ENCODE measurements at regions not wholly inside any gene's neighbourhood (a gene's known extent, or its start where the extent isn't known, plus 50 kb on each side); places are given as distances from the start of the nearest gene placed in this dataset.

DNA sequence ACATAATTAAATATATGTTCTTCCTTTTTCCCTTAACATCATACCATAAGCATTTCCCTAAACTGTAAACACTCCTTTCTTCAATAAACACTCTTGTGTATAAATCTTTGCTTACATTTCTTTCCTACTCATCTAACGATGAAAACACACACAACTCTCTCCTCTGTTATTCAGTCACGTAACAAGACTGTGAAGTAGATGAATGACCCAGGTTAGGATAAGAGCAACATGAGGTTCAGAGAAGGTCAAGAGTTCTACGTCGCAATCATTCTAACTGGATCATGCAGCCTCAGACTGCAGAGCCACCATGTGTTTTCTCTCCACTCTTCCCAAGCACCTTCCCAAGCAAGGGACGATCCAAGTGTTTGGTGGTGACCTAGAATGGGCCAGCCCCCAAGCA, 70.5 kb upstream of the SPTLC1 start (continued):
- TF ChIP-seq, protein P1, sequence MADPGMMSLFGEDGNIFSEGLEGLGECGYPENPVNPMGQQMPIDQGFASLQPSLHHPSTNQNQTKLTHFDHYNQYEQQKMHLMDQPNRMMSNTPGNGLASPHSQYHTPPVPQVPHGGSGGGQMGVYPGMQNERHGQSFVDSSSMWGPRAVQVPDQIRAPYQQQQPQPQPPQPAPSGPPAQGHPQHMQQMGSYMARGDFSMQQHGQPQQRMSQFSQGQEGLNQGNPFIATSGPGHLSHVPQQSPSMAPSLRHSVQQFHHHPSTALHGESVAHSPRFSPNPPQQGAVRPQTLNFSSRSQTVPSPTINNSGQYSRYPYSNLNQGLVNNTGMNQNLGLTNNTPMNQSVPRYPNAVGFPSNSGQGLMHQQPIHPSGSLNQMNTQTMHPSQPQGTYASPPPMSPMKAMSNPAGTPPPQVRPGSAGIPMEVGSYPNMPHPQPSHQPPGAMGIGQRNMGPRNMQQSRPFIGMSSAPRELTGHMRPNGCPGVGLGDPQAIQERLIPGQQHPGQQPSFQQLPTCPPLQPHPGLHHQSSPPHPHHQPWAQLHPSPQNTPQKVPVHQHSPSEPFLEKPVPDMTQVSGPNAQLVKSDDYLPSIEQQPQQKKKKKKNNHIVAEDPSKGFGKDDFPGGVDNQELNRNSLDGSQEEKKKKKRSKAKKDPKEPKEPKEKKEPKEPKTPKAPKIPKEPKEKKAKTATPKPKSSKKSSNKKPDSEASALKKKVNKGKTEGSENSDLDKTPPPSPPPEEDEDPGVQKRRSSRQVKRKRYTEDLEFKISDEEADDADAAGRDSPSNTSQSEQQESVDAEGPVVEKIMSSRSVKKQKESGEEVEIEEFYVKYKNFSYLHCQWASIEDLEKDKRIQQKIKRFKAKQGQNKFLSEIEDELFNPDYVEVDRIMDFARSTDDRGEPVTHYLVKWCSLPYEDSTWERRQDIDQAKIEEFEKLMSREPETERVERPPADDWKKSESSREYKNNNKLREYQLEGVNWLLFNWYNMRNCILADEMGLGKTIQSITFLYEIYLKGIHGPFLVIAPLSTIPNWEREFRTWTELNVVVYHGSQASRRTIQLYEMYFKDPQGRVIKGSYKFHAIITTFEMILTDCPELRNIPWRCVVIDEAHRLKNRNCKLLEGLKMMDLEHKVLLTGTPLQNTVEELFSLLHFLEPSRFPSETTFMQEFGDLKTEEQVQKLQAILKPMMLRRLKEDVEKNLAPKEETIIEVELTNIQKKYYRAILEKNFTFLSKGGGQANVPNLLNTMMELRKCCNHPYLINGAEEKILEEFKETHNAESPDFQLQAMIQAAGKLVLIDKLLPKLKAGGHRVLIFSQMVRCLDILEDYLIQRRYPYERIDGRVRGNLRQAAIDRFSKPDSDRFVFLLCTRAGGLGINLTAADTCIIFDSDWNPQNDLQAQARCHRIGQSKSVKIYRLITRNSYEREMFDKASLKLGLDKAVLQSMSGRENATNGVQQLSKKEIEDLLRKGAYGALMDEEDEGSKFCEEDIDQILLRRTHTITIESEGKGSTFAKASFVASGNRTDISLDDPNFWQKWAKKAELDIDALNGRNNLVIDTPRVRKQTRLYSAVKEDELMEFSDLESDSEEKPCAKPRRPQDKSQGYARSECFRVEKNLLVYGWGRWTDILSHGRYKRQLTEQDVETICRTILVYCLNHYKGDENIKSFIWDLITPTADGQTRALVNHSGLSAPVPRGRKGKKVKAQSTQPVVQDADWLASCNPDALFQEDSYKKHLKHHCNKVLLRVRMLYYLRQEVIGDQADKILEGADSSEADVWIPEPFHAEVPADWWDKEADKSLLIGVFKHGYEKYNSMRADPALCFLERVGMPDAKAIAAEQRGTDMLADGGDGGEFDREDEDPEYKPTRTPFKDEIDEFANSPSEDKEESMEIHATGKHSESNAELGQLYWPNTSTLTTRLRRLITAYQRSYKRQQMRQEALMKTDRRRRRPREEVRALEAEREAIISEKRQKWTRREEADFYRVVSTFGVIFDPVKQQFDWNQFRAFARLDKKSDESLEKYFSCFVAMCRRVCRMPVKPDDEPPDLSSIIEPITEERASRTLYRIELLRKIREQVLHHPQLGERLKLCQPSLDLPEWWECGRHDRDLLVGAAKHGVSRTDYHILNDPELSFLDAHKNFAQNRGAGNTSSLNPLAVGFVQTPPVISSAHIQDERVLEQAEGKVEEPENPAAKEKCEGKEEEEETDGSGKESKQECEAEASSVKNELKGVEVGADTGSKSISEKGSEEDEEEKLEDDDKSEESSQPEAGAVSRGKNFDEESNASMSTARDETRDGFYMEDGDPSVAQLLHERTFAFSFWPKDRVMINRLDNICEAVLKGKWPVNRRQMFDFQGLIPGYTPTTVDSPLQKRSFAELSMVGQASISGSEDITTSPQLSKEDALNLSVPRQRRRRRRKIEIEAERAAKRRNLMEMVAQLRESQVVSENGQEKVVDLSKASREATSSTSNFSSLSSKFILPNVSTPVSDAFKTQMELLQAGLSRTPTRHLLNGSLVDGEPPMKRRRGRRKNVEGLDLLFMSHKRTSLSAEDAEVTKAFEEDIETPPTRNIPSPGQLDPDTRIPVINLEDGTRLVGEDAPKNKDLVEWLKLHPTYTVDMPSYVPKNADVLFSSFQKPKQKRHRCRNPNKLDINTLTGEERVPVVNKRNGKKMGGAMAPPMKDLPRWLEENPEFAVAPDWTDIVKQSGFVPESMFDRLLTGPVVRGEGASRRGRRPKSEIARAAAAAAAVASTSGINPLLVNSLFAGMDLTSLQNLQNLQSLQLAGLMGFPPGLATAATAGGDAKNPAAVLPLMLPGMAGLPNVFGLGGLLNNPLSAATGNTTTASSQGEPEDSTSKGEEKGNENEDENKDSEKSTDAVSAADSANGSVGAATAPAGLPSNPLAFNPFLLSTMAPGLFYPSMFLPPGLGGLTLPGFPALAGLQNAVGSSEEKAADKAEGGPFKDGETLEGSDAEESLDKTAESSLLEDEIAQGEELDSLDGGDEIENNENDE (IDR thresholded peaks at IDR 0.05; ENCODE audit: insufficient replicate concordance, low read length): no peak
- TF ChIP-seq HDAC6 (IDR thresholded peaks at IDR 0.05; ENCODE audit: low read depth, low read length): no peak

All from H1 (cell line).